Sigmoid colon (tissue), 6 donors: ENCODE measurements at regions not wholly inside any gene's neighbourhood (a gene's known extent, or its start where the extent isn't known, plus 50 kb on each side); places are given as distances from the start of the nearest gene placed in this dataset.
"Not testable (repeated sequence)": the region's sequence is repeated elsewhere in the genome, so short reads cannot be mapped to it uniquely, and the experiment has no call there.

Experiments
- DNase-seq: peaks from one replicate; pipeline ENCODE4 v3.0.0-alpha.2; 2019
- H3K27ac ChIP-seq, 4 donors: fragments of 200-600 bp; sonication (generic); one replicate each; pipeline ENCODE4 v1.5.1; 2016 to 2019; ENCODE audit warnings: mild to moderate bottlenecking in 1 of 4
- H3K27me3 ChIP-seq, 3 donors: fragments of 200-600 bp; sonication (generic); one replicate each; pipeline ENCODE4 v1.5.1; 2019; ENCODE audit warnings: mild to moderate bottlenecking in 1 of 3
- H3K36me3 ChIP-seq, 4 donors: fragments of 200-600 bp; sonication (generic); one replicate each; pipeline ENCODE4 v1.5.1; 2016 to 2019
- H3K4me1 ChIP-seq, 4 donors: fragments of 200-600 bp; sonication (generic); one replicate each; pipeline ENCODE4 v1.5.1; 2017 to 2019
- H3K4me3 ChIP-seq, 4 donors: fragments of 200-600 bp; sonication (generic); one replicate each; pipeline ENCODE4 v1.5.1; 2017 to 2019; ENCODE audit warnings: mild to moderate bottlenecking in 2 of 4, moderate library complexity in 1 of 4
- H3K9me3 ChIP-seq, 4 donors: fragments of 200-600 bp in 3 of 4; sonication (generic) in 3 of 4; one replicate each; pipeline versions ENCODE4 v1.5.1 to v1.6.1; 2013 to 2019
- EP300 ChIP-seq, 4 donors: sonication (generic); formaldehyde crosslinking; IDR thresholded peaks; one replicate each; pipeline ENCODE4 v1.6.1; 2017; ENCODE audit warnings: antibody characterized with exemption in 4 of 4
- POLR2A ChIP-seq, 2 donors: fragments of 450-650 bp; IDR thresholded peaks; one replicate each; pipeline ENCODE4 v1.6.1; 2016; ENCODE audit warnings: antibody characterized with exemption in 2 of 2, mild to moderate bottlenecking in 2 of 2, moderate library complexity in 2 of 2
- POLR2AphosphoS5 ChIP-seq, 4 donors: sonication (generic); formaldehyde crosslinking; IDR thresholded peaks; one replicate each; pipeline ENCODE4 v1.6.1; 2017; ENCODE audit warnings: antibody characterized with exemption in 4 of 4
- WGBS, 2 donors: extraction: QIAGEN DNeasy Blood & Tissue Kit; methylation state at CpG; one replicate each; pipeline ENCODE4 v1.1.7; 2013; 5-methylcytosine and 5-hydroxymethylcytosine counted together
- intact Hi-C: fragments of 100-400 bp; cut with DNase I; formaldehyde crosslinking; loops from one replicate; pipeline ENCODE4 v1.15.1; 2023
- TF ChIP-seq, protein P1 (sequence below), 4 experiments: fragments of 450-650 bp in 3 of 4; fragments of 200-600 bp in 1 of 4; IDR thresholded peaks; one replicate each; pipeline ENCODE4 v1.5.1; 2016 to 2019; ENCODE audit warnings: antibody characterized with exemption in 4 of 4, mild to moderate bottlenecking in 3 of 4, moderate library complexity in 2 of 4
- donor health status: healthy with polysubstance abuse.
- donor health status: healthy.

DNA sequence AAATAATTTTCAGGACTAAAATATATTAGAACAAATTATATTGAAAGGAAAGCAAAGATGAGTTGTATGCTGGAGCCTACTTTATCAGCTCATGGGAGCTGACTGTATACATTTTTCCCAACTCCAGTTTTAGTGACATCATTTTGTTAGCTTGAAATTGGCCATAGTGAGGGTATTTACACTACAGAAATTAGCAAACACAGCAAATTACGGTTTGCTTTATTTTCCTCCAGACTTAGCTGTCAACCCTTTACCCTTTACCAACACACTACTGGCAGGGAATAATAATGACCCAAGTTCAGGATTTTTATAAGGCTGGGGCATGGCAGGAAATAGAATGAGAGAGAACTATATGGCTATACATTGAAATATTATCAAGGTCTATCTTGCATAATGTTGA is 120.3 kb upstream of the PRSS1 start:
- no peak overlapping the region for H3K4me3 ChIP-seq
- no peak overlapping the region for H3K27ac ChIP-seq
- no peaks in the 10 kb centered on the region for H3K9me3 ChIP-seq
- TF ChIP-seq POLR2AphosphoS5 (IDR thresholded peaks at IDR 0.05) (no peak), EP300 (IDR thresholded peaks at IDR 0.05) (no peak), POLR2A (IDR thresholded peaks at IDR 0.05) (no peak)
- TF ChIP-seq, protein P1, sequence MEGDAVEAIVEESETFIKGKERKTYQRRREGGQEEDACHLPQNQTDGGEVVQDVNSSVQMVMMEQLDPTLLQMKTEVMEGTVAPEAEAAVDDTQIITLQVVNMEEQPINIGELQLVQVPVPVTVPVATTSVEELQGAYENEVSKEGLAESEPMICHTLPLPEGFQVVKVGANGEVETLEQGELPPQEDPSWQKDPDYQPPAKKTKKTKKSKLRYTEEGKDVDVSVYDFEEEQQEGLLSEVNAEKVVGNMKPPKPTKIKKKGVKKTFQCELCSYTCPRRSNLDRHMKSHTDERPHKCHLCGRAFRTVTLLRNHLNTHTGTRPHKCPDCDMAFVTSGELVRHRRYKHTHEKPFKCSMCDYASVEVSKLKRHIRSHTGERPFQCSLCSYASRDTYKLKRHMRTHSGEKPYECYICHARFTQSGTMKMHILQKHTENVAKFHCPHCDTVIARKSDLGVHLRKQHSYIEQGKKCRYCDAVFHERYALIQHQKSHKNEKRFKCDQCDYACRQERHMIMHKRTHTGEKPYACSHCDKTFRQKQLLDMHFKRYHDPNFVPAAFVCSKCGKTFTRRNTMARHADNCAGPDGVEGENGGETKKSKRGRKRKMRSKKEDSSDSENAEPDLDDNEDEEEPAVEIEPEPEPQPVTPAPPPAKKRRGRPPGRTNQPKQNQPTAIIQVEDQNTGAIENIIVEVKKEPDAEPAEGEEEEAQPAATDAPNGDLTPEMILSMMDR (IDR thresholded peaks at IDR 0.05): no peak
- 15 to 44% methylated on average over 1 of the region's 1 CpG for WGBS, 2 donors
- DNase-seq: no peak
- intact Hi-C loops: no loop called here
- H3K27me3 ChIP-seq: peaks cover 0 to 10% (median 0%) of the 10 kb centered on the region in 3 donors
- no peaks in the 10 kb centered on the region for H3K36me3 ChIP-seq
- H3K4me1 ChIP-seq: peaks cover 0 to 7% (median 2%) of the 10 kb centered on the region in 4 donors

DNA sequence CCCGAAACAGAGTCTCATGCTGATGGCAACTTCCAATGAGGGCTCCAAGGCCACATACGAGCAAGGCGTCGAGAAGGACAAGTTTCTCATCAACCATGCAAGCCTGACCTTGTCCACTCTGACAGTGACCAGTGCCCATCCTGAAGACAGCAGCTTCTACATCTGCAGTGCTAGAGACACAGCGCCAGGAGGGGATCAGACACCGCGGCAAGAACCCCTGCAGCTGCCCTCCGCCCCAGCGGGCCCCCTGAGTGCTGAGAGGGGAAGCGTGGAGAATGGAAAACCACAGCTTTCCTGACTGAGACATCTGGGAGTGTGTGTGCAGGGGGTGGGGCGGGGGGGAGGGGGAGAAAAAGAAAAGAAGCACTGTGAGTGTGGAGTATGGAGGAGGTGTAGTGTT is 122.0 kb upstream of the PRSS1 start:
- DNase-seq, H3K36me3 ChIP-seq, H3K4me3 ChIP-seq, H3K27ac ChIP-seq, H3K4me1 ChIP-seq, H3K9me3 ChIP-seq, H3K27me3 ChIP-seq, intact Hi-C loops: not testable (repeated sequence)
- 62 to 88% methylated on average over 11 of the region's 11 CpGs for WGBS, 2 donors

DNA sequence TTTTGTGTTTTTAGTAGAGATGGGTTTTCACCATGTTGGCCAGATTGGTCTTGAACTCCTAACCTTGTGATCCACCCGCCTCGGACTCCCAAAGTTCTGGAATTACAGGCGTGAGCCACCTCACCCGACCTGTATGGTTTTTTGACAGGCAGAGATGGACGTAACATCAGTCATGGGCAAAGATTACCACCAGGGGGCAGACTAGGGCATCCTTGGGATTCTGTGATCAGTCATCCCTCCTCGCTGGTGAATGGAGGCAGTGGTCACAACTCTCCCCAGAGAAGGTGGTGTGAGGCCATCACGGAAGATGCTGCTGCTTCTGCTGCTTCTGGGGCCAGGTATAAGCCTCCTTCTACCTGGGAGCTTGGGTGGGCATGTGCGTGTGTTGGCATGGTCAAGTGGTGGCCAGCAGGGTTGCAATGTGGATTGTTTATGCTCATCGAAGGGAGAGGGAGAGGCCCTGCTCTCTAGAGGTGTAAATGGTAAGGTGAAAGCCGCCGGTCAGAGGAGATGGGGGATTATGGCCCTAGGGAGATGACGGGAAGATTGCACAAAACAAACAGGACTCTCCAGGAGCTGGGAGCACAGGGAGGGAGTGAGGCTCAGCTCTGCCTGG is 122.7 kb upstream of the PRSS1 start:
- 45 to 56% methylated on average over 12 of the region's 12 CpGs for WGBS, 2 donors
- no peaks in the 10 kb centered on the region for H3K36me3 ChIP-seq
- TF ChIP-seq, protein P1 (IDR thresholded peaks at IDR 0.05): peak in 1 of 4 experiments; percentile 36
- TF ChIP-seq EP300 (IDR thresholded peaks at IDR 0.05): no peak
- no peak for TF ChIP-seq POLR2A (IDR thresholded peaks at IDR 0.05)
- TF ChIP-seq POLR2AphosphoS5 (IDR thresholded peaks at IDR 0.05): no peak
- intact Hi-C loops: no loop called here
- H3K9me3 ChIP-seq: no peaks in the 10 kb centered on the region
- H3K27ac ChIP-seq: no peak overlapping the region
- no peak overlapping the region for H3K4me3 ChIP-seq
- DNase-seq: no peak
- peaks cover 0 to 7% (median 2%) of the 10 kb centered on the region in 4 donors for H3K4me1 ChIP-seq
- H3K27me3 ChIP-seq: no peaks in the 10 kb centered on the region

DNA sequence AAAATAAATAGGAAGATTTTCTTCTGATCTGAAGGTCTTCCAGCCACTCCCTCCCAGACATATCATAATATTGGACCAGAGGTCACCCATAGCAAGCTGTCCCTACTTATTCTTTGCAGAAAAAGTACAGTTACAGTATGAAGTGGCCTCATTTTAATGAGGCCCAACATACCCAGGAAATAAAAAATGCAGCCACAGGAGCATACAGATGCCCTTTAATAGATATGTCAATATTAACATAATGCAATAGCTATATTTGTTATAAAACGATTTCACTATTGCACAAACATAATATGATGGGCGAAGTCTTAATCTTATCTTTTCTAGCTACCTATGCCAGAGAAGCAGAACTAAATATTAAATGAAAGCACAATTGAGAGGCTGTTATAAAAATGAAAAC is 124.1 kb upstream of the PRSS1 start:
- DNase-seq, H3K27ac ChIP-seq, H3K4me3 ChIP-seq, H3K4me1 ChIP-seq, intact Hi-C loops, H3K27me3 ChIP-seq, H3K9me3 ChIP-seq, H3K36me3 ChIP-seq: not testable (repeated sequence)
- 11 to 69% methylated on average over 2 of the region's 2 CpGs for WGBS, 2 donors

DNA sequence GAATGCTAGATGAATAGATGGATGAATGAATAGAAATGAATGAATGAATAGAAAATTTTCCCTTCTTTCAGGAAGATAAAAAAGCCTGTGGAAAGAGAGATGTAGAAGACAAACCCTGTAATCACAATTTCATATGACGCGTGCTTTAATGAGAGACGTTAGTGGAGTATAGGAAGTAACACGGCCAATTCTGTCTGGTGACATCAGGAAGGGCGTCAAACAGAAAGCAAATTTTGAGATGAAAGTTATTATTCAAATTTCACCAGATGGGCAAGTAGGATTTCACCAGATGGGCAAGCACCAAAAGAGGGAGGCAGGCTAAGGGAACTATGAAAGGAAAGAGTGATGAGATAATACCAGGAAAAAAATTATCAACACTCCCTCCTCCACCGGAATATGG is 128.9 kb upstream of the PRSS1 start:
- no peak for DNase-seq
- intact Hi-C loops: no loop called here
- TF ChIP-seq POLR2AphosphoS5 (IDR thresholded peaks at IDR 0.05) (no peak), EP300 (IDR thresholded peaks at IDR 0.05) (no peak), POLR2A (IDR thresholded peaks at IDR 0.05) (no peak)
- TF ChIP-seq, protein P1 (IDR thresholded peaks at IDR 0.05): no peak
- Histone ChIP-seq H3K36me3 (no peaks in the 10 kb centered on the region), H3K27me3 (no peaks in the 10 kb centered on the region), H3K4me3 (no peak overlapping the region), H3K4me1 (no peaks in the 10 kb centered on the region), H3K9me3 (no peaks in the 10 kb centered on the region), H3K27ac (no peak overlapping the region)
- 79 to 81% methylated on average over 6 of the region's 6 CpGs for WGBS, 2 donors

DNA sequence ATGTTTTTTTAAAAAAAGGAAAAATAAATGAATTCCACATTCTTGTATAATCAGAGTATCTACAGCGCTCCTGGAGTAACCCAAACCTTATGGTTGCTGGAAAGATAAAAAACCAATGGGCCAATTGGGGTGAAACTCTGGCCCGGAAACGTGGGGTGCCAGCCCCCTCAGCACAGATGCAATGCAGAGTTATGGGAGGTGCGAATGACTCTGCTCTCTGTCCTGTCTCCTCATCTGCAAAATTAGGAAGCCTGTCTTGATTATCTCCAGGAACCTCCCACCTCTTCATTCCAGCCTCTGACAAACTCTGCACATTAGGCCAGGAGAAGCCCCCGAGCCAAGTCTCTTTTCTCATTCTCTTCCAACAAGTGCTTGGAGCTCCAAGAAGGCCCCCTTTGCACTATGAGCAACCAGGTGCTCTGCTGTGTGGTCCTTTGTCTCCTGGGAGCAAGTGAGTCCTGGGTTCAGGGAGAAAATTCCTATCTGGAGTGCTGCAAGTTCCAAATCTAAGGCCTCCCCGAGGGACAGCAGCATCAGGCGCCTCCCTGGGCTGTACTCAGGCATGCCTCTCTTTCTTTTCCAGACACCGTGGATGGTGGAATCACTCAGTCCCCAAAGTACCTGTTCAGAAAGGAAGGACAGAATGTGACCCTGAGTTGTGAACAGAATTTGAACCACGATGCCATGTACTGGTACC is 130.5 kb upstream of the PRSS1 start:
- H3K4me3 ChIP-seq: no peak overlapping the region
- no peak for DNase-seq
- TF ChIP-seq POLR2A (IDR thresholded peaks at IDR 0.05) (no peak), EP300 (IDR thresholded peaks at IDR 0.05) (no peak), POLR2AphosphoS5 (IDR thresholded peaks at IDR 0.05) (no peak)
- TF ChIP-seq, protein P1 (IDR thresholded peaks at IDR 0.05): no peak
- H3K9me3 ChIP-seq: no peaks in the 10 kb centered on the region
- no peaks in the 10 kb centered on the region for H3K36me3 ChIP-seq
- H3K4me1 ChIP-seq: no peaks in the 10 kb centered on the region
- H3K27me3 ChIP-seq: no peaks in the 10 kb centered on the region
- H3K27ac ChIP-seq: no peak overlapping the region
- WGBS, 2 donors: 87 to 88% methylated on average over 9 of the region's 9 CpGs
- intact Hi-C loops: no loop called here
